ENCODE measurements at regions not wholly inside any gene's neighbourhood (a gene's known extent, or its start where the extent isn't known, plus 50 kb on each side); places are given as distances from the start of the nearest gene placed in this dataset.

- no peak for TF ChIP-seq USF1 (IDR thresholded peaks at IDR 0.05; ENCODE audit: borderline replicate concordance, low read depth)
- no peak for TF ChIP-seq NFIC (IDR thresholded peaks at IDR 0.05; ENCODE audit: borderline replicate concordance)
- TF ChIP-seq SIN3A (IDR thresholded peaks at IDR 0.05; ENCODE audit: borderline replicate concordance, low read depth, low read length): no peak
- TF ChIP-seq CTCF (IDR thresholded peaks at IDR 0.05): no peak
- no peak for TF ChIP-seq TAF1 (IDR thresholded peaks at IDR 0.05; ENCODE audit: borderline replicate concordance, low read depth, low read length)
- TF ChIP-seq EP300 (IDR thresholded peaks at IDR 0.05; ENCODE audit: borderline replicate concordance in 1 of 2, low read depth in 1 of 2, low read length in 1 of 2): no peak
- no peak for TF ChIP-seq GABPA (IDR thresholded peaks at IDR 0.05; ENCODE audit: low read depth)
- no peak for TF ChIP-seq CHD2 (IDR thresholded peaks at IDR 0.05; ENCODE audit: low read length, partially characterized antibody)
- no peak for TF ChIP-seq MXI1 (IDR thresholded peaks at IDR 0.05; ENCODE audit: low read depth, low read length)
- no peak for TF ChIP-seq NRF1 (IDR thresholded peaks at IDR 0.05; ENCODE audit: low read depth, low read length)
- TF ChIP-seq, protein P1, sequence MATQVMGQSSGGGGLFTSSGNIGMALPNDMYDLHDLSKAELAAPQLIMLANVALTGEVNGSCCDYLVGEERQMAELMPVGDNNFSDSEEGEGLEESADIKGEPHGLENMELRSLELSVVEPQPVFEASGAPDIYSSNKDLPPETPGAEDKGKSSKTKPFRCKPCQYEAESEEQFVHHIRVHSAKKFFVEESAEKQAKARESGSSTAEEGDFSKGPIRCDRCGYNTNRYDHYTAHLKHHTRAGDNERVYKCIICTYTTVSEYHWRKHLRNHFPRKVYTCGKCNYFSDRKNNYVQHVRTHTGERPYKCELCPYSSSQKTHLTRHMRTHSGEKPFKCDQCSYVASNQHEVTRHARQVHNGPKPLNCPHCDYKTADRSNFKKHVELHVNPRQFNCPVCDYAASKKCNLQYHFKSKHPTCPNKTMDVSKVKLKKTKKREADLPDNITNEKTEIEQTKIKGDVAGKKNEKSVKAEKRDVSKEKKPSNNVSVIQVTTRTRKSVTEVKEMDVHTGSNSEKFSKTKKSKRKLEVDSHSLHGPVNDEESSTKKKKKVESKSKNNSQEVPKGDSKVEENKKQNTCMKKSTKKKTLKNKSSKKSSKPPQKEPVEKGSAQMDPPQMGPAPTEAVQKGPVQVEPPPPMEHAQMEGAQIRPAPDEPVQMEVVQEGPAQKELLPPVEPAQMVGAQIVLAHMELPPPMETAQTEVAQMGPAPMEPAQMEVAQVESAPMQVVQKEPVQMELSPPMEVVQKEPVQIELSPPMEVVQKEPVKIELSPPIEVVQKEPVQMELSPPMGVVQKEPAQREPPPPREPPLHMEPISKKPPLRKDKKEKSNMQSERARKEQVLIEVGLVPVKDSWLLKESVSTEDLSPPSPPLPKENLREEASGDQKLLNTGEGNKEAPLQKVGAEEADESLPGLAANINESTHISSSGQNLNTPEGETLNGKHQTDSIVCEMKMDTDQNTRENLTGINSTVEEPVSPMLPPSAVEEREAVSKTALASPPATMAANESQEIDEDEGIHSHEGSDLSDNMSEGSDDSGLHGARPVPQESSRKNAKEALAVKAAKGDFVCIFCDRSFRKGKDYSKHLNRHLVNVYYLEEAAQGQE (IDR thresholded peaks at IDR 0.05; ENCODE audit: low read depth, low read length): no peak
- TF ChIP-seq RXRA (IDR thresholded peaks at IDR 0.05; ENCODE audit: borderline replicate concordance, low read depth): no peak
- TF ChIP-seq POLR2AphosphoS5 (IDR thresholded peaks at IDR 0.05; ENCODE audit: low read depth, low read length): no peak
- TF ChIP-seq RFX5 (IDR thresholded peaks at IDR 0.05; ENCODE audit: low read length): no peak
- no peak for TF ChIP-seq YY1 (IDR thresholded peaks at IDR 0.05; ENCODE audit: low read depth)
- TF ChIP-seq PBX3 (IDR thresholded peaks at IDR 0.05): no peak
- TF ChIP-seq MAX (IDR thresholded peaks at IDR 0.05; ENCODE audit: low read depth): no peak
- 44% methylated on average over 2 of the region's 2 CpGs for WGBS (ENCODE audit: low lambda C conversion rate)
- no peak overlapping the region for H3K9ac ChIP-seq
- no peak overlapping the region for H3K4me3 ChIP-seq (ENCODE audit: low read depth in 2 of 2, low read length in 1 of 2)
- no peaks in the 10 kb centered on the region for H3K79me2 ChIP-seq (ENCODE audit: insufficient read depth)
- ChIA-PET POLR2A (no interaction called here), CTCF (no interaction called here)
- no peak overlapping the region for H3K4me2 ChIP-seq
- H2AFZ ChIP-seq (ENCODE audit: low read depth): no peak overlapping the region
- no peak overlapping the region for H3K27ac ChIP-seq (ENCODE audit: low read depth in 2 of 2, low read length in 1 of 2)
- no peaks in the 10 kb centered on the region for H3K36me3 ChIP-seq (replicated peaks in 1 of 2; ENCODE audit: control insufficient read depth in 1 of 2, insufficient read depth in 2 of 2, low read length in 1 of 2)
- no peaks in the 10 kb centered on the region for H3K27me3 ChIP-seq (ENCODE audit: insufficient read depth)
- no peaks in the 10 kb centered on the region for H3F3A ChIP-seq (replicated peaks; ENCODE audit: insufficient read depth)
- no peaks in the 10 kb centered on the region for H3K4me1 ChIP-seq (ENCODE audit: control insufficient read depth in 1 of 2, insufficient read depth in 2 of 2, low read depth in 1 of 2, low read length in 1 of 2)
- no peak for DNase-seq
- no peaks in the 10 kb centered on the region for H3K9me2 ChIP-seq
- no peaks in the 10 kb centered on the region for H3K9me3 ChIP-seq
- H4K20me1 ChIP-seq (ENCODE audit: insufficient read depth): no peaks in the 10 kb centered on the region
Measured at GRCh38 chr3:67765575-67765974, 111.2 kb upstream of the SUCLG2 start.
